Endothelial cell of umbilical vein (primary cell): ENCODE measurements at regions not wholly inside any gene's neighbourhood (a gene's known extent, or its start where the extent isn't known, plus 50 kb on each side); places are given as distances from the start of the nearest gene placed in this dataset.

Experiments used
- BruUV-seq: library from RNA; stranded (reverse); fragments of 400-500 nt; replicated peaks from 2 replicates; lab custom pipeline; 2021; lab: Mats Ljungman, UMichigan
- CTCF ChIA-PET: fragments of 300-600, 350-600 bp; sonication (Branson Sonifier 250); formaldehyde crosslinking; loops from one replicate; lab custom pipeline; 2021; ENCODE audit warnings: antibody characterized with exemption, inconsistent platforms; lab: Charles Lee
- POLR2A ChIA-PET: fragments of 300-600, 350-600 bp; sonication (Branson Sonifier 250); formaldehyde crosslinking; loops from one replicate; lab custom pipeline; 2021; ENCODE audit warnings: antibody characterized with exemption, inconsistent platforms; lab: Charles Lee
- DNase-seq: peaks from one replicate; pipeline ENCODE4 v3.0.0-alpha.2; 2011; ENCODE audit warnings: low read depth, low spot score
- FAIRE-seq: peaks from 2 replicates; lab custom pipeline; 2011; peaks lifted over from hg19 to GRCh38; lab: Jason Lieb, UNC
- H2AFZ ChIP-seq: 2 replicates; pipeline ENCODE4 v1.6.0; 2012; ENCODE audit warnings: low read depth, low read length, control low read depth, inconsistent platforms
- H3K27ac ChIP-seq: 2 replicates; pipeline ENCODE4 v1.5.1; 2011; ENCODE audit warnings: low read depth, mild to moderate bottlenecking, control low read depth, low read length, moderate library complexity; ENCODE audit not compliant: insufficient read depth
- H3K27me3 ChIP-seq, 2 experiments: 2 replicates each; pipeline versions ENCODE4 v1.6.0 to v1.6.1; 2011; ENCODE audit warnings: low read length in 2 of 2, mixed read lengths in 1 of 2; ENCODE audit not compliant: control insufficient read depth in 2 of 2, insufficient read depth in 2 of 2
- H3K36me3 ChIP-seq, 2 experiments: 2 replicates in 1 of 2; 3 replicates in 1 of 2; pipeline ENCODE4 v1.5.1; 2011; ENCODE audit warnings: low read length in 2 of 2, mild to moderate bottlenecking in 1 of 2, moderate library complexity in 1 of 2; ENCODE audit not compliant: control insufficient read depth in 2 of 2, insufficient read depth in 2 of 2; ENCODE audit errors: extremely low read depth in 1 of 2
- H3K4me1 ChIP-seq: 3 replicates; pipeline ENCODE4 v1.5.1; 2011; ENCODE audit warnings: mild to moderate bottlenecking, low read length; ENCODE audit not compliant: control insufficient read depth, insufficient read depth; ENCODE audit errors: extremely low read depth
- H3K4me2 ChIP-seq: 2 replicates; pipeline ENCODE4 v1.6.1; 2011; ENCODE audit warnings: low read length, control low read depth, mixed read lengths; ENCODE audit not compliant: insufficient read depth
- H3K4me3 ChIP-seq, 3 experiments: fragments of 200-600 bp in 1 of 3; sonication (generic), shearing (Covaris generic) in 1 of 3; replicated peaks in 1 of 3; 2 replicates each; pipeline ENCODE4 v1.5.1; 2011 to 2016; ENCODE audit warnings: control low read depth in 3 of 3, low read length in 3 of 3, mild to moderate bottlenecking in 2 of 3, inconsistent platforms in 1 of 3, low read depth in 1 of 3, moderate library complexity in 1 of 3; ENCODE audit not compliant: insufficient read depth in 1 of 3
- H3K79me2 ChIP-seq: 2 replicates; pipeline ENCODE4 v1.6.0; 2012; ENCODE audit warnings: low read length, inconsistent platforms; ENCODE audit not compliant: control insufficient read depth, insufficient read depth
- H3K9ac ChIP-seq: replicated peaks from 2 replicates; pipeline ENCODE3; 2011; ENCODE audit warnings: low read length, control low read depth; ENCODE audit not compliant: insufficient read depth; ENCODE audit errors: extremely low read depth
- H3K9me1 ChIP-seq: replicated peaks from 3 replicates; pipeline ENCODE4 v1.6.0; 2011; ENCODE audit warnings: mild to moderate bottlenecking, low read length; ENCODE audit not compliant: control insufficient read depth, insufficient read depth; ENCODE audit errors: extremely low read depth
- H3K9me3 ChIP-seq: replicated peaks from 2 replicates; pipeline ENCODE4 v1.5.1; 2012; ENCODE audit warnings: low read length, inconsistent platforms; ENCODE audit not compliant: control insufficient read depth, insufficient read depth
- H4K20me1 ChIP-seq: replicated peaks from 2 replicates; pipeline ENCODE3; 2011; ENCODE audit warnings: mild to moderate bottlenecking, low read length; ENCODE audit not compliant: control insufficient read depth, insufficient read depth; ENCODE audit errors: extremely low read depth
- EZH2 ChIP-seq: IDR thresholded peaks from 2 replicates; pipeline ENCODE4 v1.6.1; 2012; ENCODE audit warnings: borderline replicate concordance, low read depth, mild to moderate bottlenecking, moderate library complexity, low read length, inconsistent platforms; ENCODE audit not compliant: severe bottlenecking
- FOS ChIP-seq: IDR thresholded peaks from 2 replicates; pipeline ENCODE4 v1.6.1; 2011; ENCODE audit warnings: mild to moderate bottlenecking, low read length, moderate library complexity, borderline replicate concordance; ENCODE audit not compliant: insufficient read depth
- GATA2 ChIP-seq: IDR thresholded peaks from 2 replicates; pipeline ENCODE4 v1.7.0; 2011; ENCODE audit warnings: low read depth, mild to moderate bottlenecking, moderate library complexity, mixed read lengths, low read length; ENCODE audit not compliant: insufficient read length, insufficient read depth
- JUN ChIP-seq: IDR thresholded peaks from 2 replicates; pipeline ENCODE4 v1.6.1; 2011; ENCODE audit warnings: borderline replicate concordance, low read depth; ENCODE audit not compliant: insufficient read length, insufficient read depth
- MYC ChIP-seq: IDR thresholded peaks from one replicate; pipeline ENCODE4 v1.6.1; 2011; ENCODE audit warnings: mild to moderate bottlenecking, low read depth, low read length
- POLR2A ChIP-seq: IDR thresholded peaks from 2 replicates; pipeline ENCODE4 v1.6.1; 2012; ENCODE audit warnings: low read depth, mild to moderate bottlenecking, control low read depth, low read length
- POLR2AphosphoS5 ChIP-seq: IDR thresholded peaks from 2 replicates; pipeline ENCODE4 v1.6.1; 2012; ENCODE audit warnings: low read depth, mild to moderate bottlenecking, control low read depth, low read length, moderate library complexity; ENCODE audit not compliant: insufficient read depth
- dilution Hi-C: fragments of 300-500 bp; cut with MboI; formaldehyde crosslinking; loops from one replicate; pipeline ENCODE4 v1.15.0; 2019; ENCODE audit warnings: low sequenced_read_pairs; ENCODE audit not compliant: extremely low pct_ligation_motif_present
- intact Hi-C: fragments of 100-400 bp; cut with micrococcal nuclease; formaldehyde crosslinking; loops from one replicate; pipeline ENCODE4 v1.10.0; 2022
- TF ChIP-seq, protein P1 (sequence below), 2 donors: IDR thresholded peaks; 1 replicate in 1 of 2; 2 replicates in 1 of 2; pipeline ENCODE4 v1.5.1; 2011; ENCODE audit warnings: low read length in 2 of 2, mild to moderate bottlenecking in 2 of 2, moderate library complexity in 2 of 2, control low read depth in 1 of 2, inconsistent platforms in 1 of 2, low read depth in 1 of 2; ENCODE audit not compliant: insufficient read depth in 1 of 2; ENCODE audit errors: extremely low read depth in 1 of 2
- TF ChIP-seq, protein P2 (sequence below): IDR thresholded peaks from 2 replicates; pipeline ENCODE4 v1.6.1; 2011; ENCODE audit not compliant: insufficient read depth, insufficient read length

DNA sequence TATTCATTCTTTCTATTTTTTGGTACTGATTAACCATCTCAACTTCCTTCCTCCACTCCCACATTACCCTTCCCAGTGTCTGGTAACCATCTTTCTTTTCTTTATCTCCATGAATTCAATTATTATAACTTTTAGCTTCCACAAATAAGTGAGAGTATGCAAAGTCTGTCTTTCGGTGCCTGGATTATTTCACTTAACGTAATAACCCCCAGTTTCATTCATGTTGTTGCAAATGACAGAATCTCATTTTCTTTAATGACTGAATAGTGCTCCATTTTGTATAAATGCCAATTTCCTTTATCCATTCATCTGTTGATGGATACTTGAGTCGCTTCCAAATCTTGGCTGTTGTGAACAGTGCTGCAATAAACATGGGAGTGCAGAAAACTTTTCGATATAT, 940.4 kb downstream of the GLUD2 start:
- intact Hi-C loops = no loop called here
- Histone ChIP-seq H3K9me1 (no peaks in the 10 kb centered on the region), H3K79me2 (no peaks in the 10 kb centered on the region), H3K9ac (no peak overlapping the region), H2AFZ (no peak overlapping the region), H3K4me1 (no peaks in the 10 kb centered on the region), H3K4me3 (no peak overlapping the region), H3K27ac (no peak overlapping the region), H4K20me1 (no peaks in the 10 kb centered on the region), H3K4me2 (no peak overlapping the region), H3K9me3 (no peaks in the 10 kb centered on the region), H3K36me3 (no peaks in the 10 kb centered on the region), H3K27me3 (no peaks in the 10 kb centered on the region)
- ChIA-PET CTCF (no interaction called here), POLR2A (no interaction called here)
- no peak for DNase-seq
- dilution Hi-C loops = no loop called here
- BruUV-seq = no TSS peak
- TF ChIP-seq, protein P1, sequence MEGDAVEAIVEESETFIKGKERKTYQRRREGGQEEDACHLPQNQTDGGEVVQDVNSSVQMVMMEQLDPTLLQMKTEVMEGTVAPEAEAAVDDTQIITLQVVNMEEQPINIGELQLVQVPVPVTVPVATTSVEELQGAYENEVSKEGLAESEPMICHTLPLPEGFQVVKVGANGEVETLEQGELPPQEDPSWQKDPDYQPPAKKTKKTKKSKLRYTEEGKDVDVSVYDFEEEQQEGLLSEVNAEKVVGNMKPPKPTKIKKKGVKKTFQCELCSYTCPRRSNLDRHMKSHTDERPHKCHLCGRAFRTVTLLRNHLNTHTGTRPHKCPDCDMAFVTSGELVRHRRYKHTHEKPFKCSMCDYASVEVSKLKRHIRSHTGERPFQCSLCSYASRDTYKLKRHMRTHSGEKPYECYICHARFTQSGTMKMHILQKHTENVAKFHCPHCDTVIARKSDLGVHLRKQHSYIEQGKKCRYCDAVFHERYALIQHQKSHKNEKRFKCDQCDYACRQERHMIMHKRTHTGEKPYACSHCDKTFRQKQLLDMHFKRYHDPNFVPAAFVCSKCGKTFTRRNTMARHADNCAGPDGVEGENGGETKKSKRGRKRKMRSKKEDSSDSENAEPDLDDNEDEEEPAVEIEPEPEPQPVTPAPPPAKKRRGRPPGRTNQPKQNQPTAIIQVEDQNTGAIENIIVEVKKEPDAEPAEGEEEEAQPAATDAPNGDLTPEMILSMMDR (IDR thresholded peaks at IDR 0.05; ENCODE audit: extremely low read depth in 1 of 2, insufficient read depth in 1 of 2, low read depth in 1 of 2, low read length in 2 of 2) = no peak
- TF ChIP-seq FOS = no peak
- TF ChIP-seq, protein P2, sequence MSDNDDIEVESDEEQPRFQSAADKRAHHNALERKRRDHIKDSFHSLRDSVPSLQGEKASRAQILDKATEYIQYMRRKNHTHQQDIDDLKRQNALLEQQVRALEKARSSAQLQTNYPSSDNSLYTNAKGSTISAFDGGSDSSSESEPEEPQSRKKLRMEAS = no peak
- TF ChIP-seq EZH2 = no peak
- TF ChIP-seq POLR2A = no peak
- TF ChIP-seq JUN = no peak
- no peak for TF ChIP-seq POLR2AphosphoS5
- no peak for TF ChIP-seq MYC
- TF ChIP-seq GATA2 = no peak
- no peak for FAIRE-seq
